Testis (tissue), 2 donors: ENCODE measurements at regions not wholly inside any gene's neighbourhood (a gene's known extent, or its start where the extent isn't known, plus 50 kb on each side); places are given as distances from the start of the nearest gene placed in this dataset.

ENCODE experiments used
- POLR2A ChIP-seq: fragments of 450-650 bp; IDR thresholded peaks from one replicate; pipeline ENCODE4 v1.6.1; 2017; ENCODE audit warnings: antibody characterized with exemption, mild to moderate bottlenecking, moderate library complexity
- TF ChIP-seq, protein P1 (sequence below), 3 experiments: fragments of 450-650 bp in 2 of 3; fragments of 200-600 bp in 1 of 3; sonication (generic) in 1 of 3; IDR thresholded peaks; one replicate each; pipeline ENCODE4 v1.5.1; 2016 to 2019; ENCODE audit warnings: antibody characterized with exemption in 3 of 3, mild to moderate bottlenecking in 2 of 3, moderate library complexity in 1 of 3

DNA sequence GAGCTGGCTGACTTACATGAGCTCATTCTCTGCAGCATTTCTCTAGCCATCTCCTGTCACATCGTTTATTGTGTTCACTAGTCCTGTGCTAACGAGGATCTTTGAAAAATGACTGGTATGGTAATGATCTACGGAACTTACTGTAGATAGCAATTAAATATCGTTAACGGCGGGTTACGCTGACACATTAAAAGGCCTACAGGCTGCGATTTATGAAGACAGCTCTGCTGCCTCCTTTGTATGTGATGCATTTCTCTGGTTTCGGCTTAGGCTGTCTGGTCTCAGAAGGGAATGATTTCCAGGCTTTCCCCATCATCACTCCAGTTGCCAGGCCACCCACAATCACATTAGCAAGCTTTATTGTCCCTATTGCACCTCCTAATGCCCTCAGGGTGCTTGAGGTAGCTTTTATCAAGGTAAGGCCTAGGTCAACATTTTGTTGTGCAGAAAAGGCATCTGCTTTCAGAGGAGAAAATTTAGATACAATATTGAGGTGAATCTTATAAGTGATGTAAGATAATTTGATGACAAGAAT, 284.4 kb downstream of the SOX11 start:
- TF ChIP-seq, protein P1, sequence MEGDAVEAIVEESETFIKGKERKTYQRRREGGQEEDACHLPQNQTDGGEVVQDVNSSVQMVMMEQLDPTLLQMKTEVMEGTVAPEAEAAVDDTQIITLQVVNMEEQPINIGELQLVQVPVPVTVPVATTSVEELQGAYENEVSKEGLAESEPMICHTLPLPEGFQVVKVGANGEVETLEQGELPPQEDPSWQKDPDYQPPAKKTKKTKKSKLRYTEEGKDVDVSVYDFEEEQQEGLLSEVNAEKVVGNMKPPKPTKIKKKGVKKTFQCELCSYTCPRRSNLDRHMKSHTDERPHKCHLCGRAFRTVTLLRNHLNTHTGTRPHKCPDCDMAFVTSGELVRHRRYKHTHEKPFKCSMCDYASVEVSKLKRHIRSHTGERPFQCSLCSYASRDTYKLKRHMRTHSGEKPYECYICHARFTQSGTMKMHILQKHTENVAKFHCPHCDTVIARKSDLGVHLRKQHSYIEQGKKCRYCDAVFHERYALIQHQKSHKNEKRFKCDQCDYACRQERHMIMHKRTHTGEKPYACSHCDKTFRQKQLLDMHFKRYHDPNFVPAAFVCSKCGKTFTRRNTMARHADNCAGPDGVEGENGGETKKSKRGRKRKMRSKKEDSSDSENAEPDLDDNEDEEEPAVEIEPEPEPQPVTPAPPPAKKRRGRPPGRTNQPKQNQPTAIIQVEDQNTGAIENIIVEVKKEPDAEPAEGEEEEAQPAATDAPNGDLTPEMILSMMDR (IDR thresholded peaks at IDR 0.05) = no peak
- TF ChIP-seq POLR2A = no peak
